KMS-11 (cell line): ENCODE measurements at regions not wholly inside any gene's neighbourhood (a gene's known extent, or its start where the extent isn't known, plus 50 kb on each side); places are given as distances from the start of the nearest gene placed in this dataset.

ENCODE experiments used
- H2AFZ ChIP-seq: fragments of 200-600 bp; sonication (generic); 2 replicates; pipeline ENCODE4 v1.6.1; 2016; ENCODE audit warnings: antibody characterized with exemption, mixed run types, low read depth
- H3K27ac ChIP-seq: fragments of 200-600 bp; sonication (generic); 2 replicates; pipeline ENCODE4 v1.6.1; 2016; ENCODE audit warnings: mild to moderate bottlenecking, mixed run types
- H3K27me3 ChIP-seq: fragments of 200-600 bp; sonication (generic); 2 replicates; pipeline ENCODE4 v1.6.1; 2017; ENCODE audit warnings: mild to moderate bottlenecking, low read depth, mixed run types, moderate library complexity; ENCODE audit not compliant: insufficient read depth
- H3K36me3 ChIP-seq: fragments of 200-600 bp; sonication (generic); 2 replicates; pipeline ENCODE4 v1.6.1; 2017; ENCODE audit warnings: mild to moderate bottlenecking, mixed run types; ENCODE audit not compliant: insufficient read depth
- H3K4me1 ChIP-seq: fragments of 200-600 bp; sonication (generic); 2 replicates; pipeline ENCODE4 v1.6.1; 2016; ENCODE audit warnings: mild to moderate bottlenecking, low read depth, mixed run types; ENCODE audit not compliant: poor library complexity, severe bottlenecking
- H3K4me2 ChIP-seq: fragments of 200-600 bp; sonication (generic); 2 replicates; pipeline ENCODE4 v1.7.0; 2016; ENCODE audit warnings: mild to moderate bottlenecking, mixed run types
- H3K4me3 ChIP-seq: fragments of 200-600 bp; sonication (generic); IDR thresholded peaks from 2 replicates; pipeline ENCODE4 v1.6.1; 2017; ENCODE audit warnings: low read depth, low read length, mixed read lengths; ENCODE audit not compliant: insufficient read depth
- H3K79me2 ChIP-seq: fragments of 200-600 bp; sonication (generic); 2 replicates; pipeline ENCODE4 v1.6.1; 2016; ENCODE audit warnings: low read depth, mixed run types; ENCODE audit not compliant: insufficient read depth
- H3K9ac ChIP-seq: fragments of 200-600 bp; sonication (generic); 2 replicates; pipeline ENCODE4 v1.6.1; 2016; ENCODE audit warnings: mild to moderate bottlenecking, mixed run types
- H4K20me1 ChIP-seq: fragments of 200-600 bp; sonication (generic); 2 replicates; pipeline ENCODE4 v1.6.1; 2016; ENCODE audit warnings: mild to moderate bottlenecking, mixed run types; ENCODE audit not compliant: insufficient read depth
- CTCF ChIP-seq: fragments of 200-600 bp; sonication (generic); conservative IDR thresholded peaks from 2 replicates; pipeline ENCODE4 v1.6.1; 2017; ENCODE audit warnings: low read depth, mild to moderate bottlenecking, antibody characterized with exemption, low read length, moderate library complexity, mixed read lengths

DNA sequence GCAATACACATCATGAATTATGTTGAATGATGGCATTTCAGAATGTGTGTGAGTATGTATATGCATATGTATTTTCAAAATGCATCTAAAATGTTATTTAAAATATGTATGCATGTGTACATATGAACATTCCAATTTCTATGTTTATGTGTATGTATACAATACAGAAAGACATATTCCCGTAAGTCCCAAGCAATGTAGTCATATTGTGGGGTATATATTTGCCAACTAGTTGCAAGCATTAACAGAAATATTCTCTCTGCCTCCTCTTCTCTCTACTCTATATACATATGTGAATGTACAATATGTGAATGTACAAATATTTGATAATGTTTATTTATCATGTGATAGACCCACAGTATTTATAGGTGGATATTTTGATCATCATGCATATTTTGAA is 345.8 kb upstream of the ZEB2 start:
- no peak for TF ChIP-seq CTCF

GRCh38 chr2:144859716-144860115 is 339.8 kb upstream of the ZEB2 start:
- TF ChIP-seq CTCF: no peak
- Histone ChIP-seq H3K4me1 (no peaks in the 10 kb centered on the region), H4K20me1 (no peaks in the 10 kb centered on the region), H2AFZ (no peak overlapping the region), H3K27me3 (no peaks in the 10 kb centered on the region), H3K4me2 (no peak overlapping the region), H3K36me3 (no peaks in the 10 kb centered on the region), H3K79me2 (no peaks in the 10 kb centered on the region), H3K27ac (no peak overlapping the region), H3K9ac (no peak overlapping the region), H3K4me3 (no peak overlapping the region)

More for the DNA sequence above, 345.8 kb upstream of the ZEB2 start:
- no peak overlapping the region for H3K4me2 ChIP-seq
- no peaks in the 10 kb centered on the region for H4K20me1 ChIP-seq
- no peak overlapping the region for H2AFZ ChIP-seq
- no peak overlapping the region for H3K27ac ChIP-seq
- no peaks in the 10 kb centered on the region for H3K4me1 ChIP-seq
- H3K9ac ChIP-seq: no peak overlapping the region
- no peaks in the 10 kb centered on the region for H3K79me2 ChIP-seq
- no peak overlapping the region for H3K4me3 ChIP-seq
- H3K36me3 ChIP-seq: no peaks in the 10 kb centered on the region
- H3K27me3 ChIP-seq: no peaks in the 10 kb centered on the region

- no peak overlapping the region for H3K4me2 ChIP-seq
- H3K27ac ChIP-seq: no peak overlapping the region
- H3K4me1 ChIP-seq: no peaks in the 10 kb centered on the region
- H3K9ac ChIP-seq: no peak overlapping the region
- TF ChIP-seq CTCF: no peak
- H3K4me3 ChIP-seq: no peak overlapping the region
- H3K79me2 ChIP-seq: no peaks in the 10 kb centered on the region
- no peaks in the 10 kb centered on the region for H3K27me3 ChIP-seq
- no peaks in the 10 kb centered on the region for H4K20me1 ChIP-seq
- no peaks in the 10 kb centered on the region for H3K36me3 ChIP-seq
- H2AFZ ChIP-seq: no peak overlapping the region
These were observed 338.3 kb upstream of the ZEB2 start for GRCh38 chr2:144858211-144858610.

DNA sequence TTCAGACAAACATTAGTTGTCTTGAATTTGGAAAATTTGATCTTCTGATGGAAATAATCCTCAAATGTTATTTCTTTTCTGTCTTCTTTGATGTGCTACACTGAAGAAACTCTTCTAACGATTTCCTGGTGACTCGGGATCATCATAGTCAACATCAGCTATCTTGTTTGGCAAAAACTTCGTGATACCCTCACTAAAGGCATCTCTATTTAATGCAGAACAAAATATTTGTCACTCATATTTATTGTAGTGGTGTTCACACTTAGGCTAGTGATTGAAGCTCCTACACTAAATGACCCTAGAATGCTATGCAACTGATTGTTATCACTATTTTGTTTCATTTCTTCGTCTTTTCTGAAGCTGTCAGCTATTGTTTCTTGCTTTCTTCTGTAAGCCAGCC is 334.7 kb upstream of the ZEB2 start:
- H3K79me2 ChIP-seq: no peaks in the 10 kb centered on the region
- no peaks in the 10 kb centered on the region for H3K27me3 ChIP-seq
- no peak overlapping the region for H3K27ac ChIP-seq
- no peaks in the 10 kb centered on the region for H3K36me3 ChIP-seq
- no peaks in the 10 kb centered on the region for H3K4me1 ChIP-seq
- H3K4me2 ChIP-seq: no peak overlapping the region
- no peaks in the 10 kb centered on the region for H4K20me1 ChIP-seq
- no peak overlapping the region for H3K4me3 ChIP-seq
- H3K9ac ChIP-seq: no peak overlapping the region
- H2AFZ ChIP-seq: no peak overlapping the region
- TF ChIP-seq CTCF: no peak

DNA sequence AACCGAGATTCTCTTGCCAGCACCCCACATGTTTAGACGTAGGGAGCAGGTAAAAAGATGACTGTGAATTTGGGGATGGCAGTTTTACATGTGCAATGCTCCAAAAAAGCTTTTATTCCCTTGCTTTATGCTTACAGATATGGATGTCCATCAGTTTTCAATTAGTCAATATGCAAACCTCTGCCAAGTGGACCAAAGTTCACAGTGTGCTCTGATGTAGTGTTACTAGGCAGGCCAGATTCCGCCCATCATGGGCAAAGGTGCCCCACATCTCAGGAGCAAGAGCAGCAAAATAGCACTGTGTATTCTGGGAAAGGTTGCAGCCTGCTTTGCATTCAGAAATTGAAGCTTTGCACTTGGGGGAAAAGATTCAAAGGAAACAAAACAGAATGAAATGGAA is 329.7 kb upstream of the ZEB2 start:
- H3K79me2 ChIP-seq: no peaks in the 10 kb centered on the region
- H4K20me1 ChIP-seq: no peaks in the 10 kb centered on the region
- H2AFZ ChIP-seq: no peak overlapping the region
- no peak overlapping the region for H3K27ac ChIP-seq
- H3K4me3 ChIP-seq: no peak overlapping the region
- no peaks in the 10 kb centered on the region for H3K36me3 ChIP-seq
- no peak for TF ChIP-seq CTCF
- no peak overlapping the region for H3K4me2 ChIP-seq
- H3K4me1 ChIP-seq: no peaks in the 10 kb centered on the region
- H3K9ac ChIP-seq: no peak overlapping the region
- H3K27me3 ChIP-seq: no peaks in the 10 kb centered on the region
